ENCODE measurements at regions not wholly inside any gene's neighbourhood (a gene's known extent, or its start where the extent isn't known, plus 50 kb on each side); places are given as distances from the start of the nearest gene placed in this dataset.

DNA sequence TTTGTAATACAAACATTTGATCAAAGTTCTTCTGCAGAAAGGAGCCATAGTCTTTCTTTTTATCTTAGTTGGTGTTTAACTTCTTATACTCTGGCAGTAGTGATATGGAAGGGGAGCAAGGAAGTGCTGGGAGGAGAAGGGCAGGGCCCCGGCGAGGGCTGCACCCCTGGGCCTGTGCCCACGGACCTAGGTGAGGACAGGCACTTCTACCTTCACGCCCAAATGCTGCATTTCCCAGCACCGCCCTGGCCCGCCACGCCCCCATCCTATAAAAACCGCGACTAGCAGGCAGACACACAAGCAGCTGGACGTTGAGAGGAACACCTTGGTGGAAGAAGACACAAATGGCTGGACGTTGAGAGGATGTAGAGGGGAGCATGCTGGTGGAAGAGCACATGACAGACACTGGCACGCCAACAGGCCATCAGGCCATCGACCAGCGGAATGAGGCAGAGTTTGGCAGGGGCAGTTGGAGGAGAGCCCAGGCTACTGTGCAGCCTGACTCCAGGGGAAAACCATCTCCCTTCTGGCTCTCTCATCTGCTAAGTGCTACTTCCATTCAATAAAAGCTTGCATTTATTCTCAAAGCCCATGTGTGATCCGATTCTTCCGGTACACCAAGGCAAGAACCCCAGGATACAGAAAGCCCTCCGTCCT, 81.5 kb upstream of the C9orf72 start:
- H3K79me1 ChIP-seq (ENCODE audit: low read depth in 1 of 2, low read length in 2 of 2): no peaks in the 10 kb centered on the region
- in situ Hi-C loops (cut with MboI; ENCODE audit: low sequenced_read_pairs) (no loop called here), dilution Hi-C loops (cut with HindIII; ENCODE audit: low sequenced_read_pairs, unreplicated experiment) (no loop called here), intact Hi-C loops (cut with micrococcal nuclease) (no loop called here)
- H3K4ac ChIP-seq (ENCODE audit: low read depth, low read length): no peak overlapping the region
- H4K8ac ChIP-seq (ENCODE audit: low read depth in 2 of 2, low read length in 2 of 2): no peak overlapping the region
- no peaks in the 10 kb centered on the region for H3K27me3 ChIP-seq (ENCODE audit: control insufficient read depth, insufficient read depth, low read length)
- no peak overlapping the region for H3K4me2 ChIP-seq (ENCODE audit: low read depth, low read length)
- no peaks in the 10 kb centered on the region for H3K36me3 ChIP-seq (ENCODE audit: control insufficient read depth, insufficient read depth, low read length)
- H3K23ac ChIP-seq (ENCODE audit: low read depth, low read length): no peak overlapping the region
- ATAC-seq (ENCODE audit: low read depth) (no peak), DNase-seq (no peak)
- no peak overlapping the region for H2BK15ac ChIP-seq (ENCODE audit: low read depth, low read length)
- no peak overlapping the region for H2BK120ac ChIP-seq (ENCODE audit: low read depth, low read length)
- no peak overlapping the region for H3K18ac ChIP-seq (ENCODE audit: low read depth, low read length)
- H2AK9ac ChIP-seq (replicated peaks; ENCODE audit: low read depth, low read length, poor library complexity): peak overlapping the region; percentile 28
- H2BK5ac ChIP-seq (ENCODE audit: low read depth, low read length, poor library complexity, severe bottlenecking): no peak overlapping the region
- POLR2A ChIA-PET (ENCODE audit: unreplicated experiment): no interaction called here
- no peak overlapping the region for H3K56ac ChIP-seq (ENCODE audit: extremely low read depth, insufficient read depth, low read length)
- no peak for TF ChIP-seq BHLHE40 (IDR thresholded peaks at IDR 0.05; ENCODE audit: low read depth, low read length)
- TF ChIP-seq SMC3 (IDR thresholded peaks at IDR 0.05; ENCODE audit: low read depth, low read length): no peak
- no peak overlapping the region for H2AFZ ChIP-seq (replicated peaks; ENCODE audit: low read length, poor library complexity)
- H4K20me1 ChIP-seq (ENCODE audit: insufficient read depth, low read length): no peaks in the 10 kb centered on the region
- H4K5ac ChIP-seq (ENCODE audit: low read depth, low read length): no peak overlapping the region
- no peak overlapping the region for H3K27ac ChIP-seq (ENCODE audit: insufficient read depth, low read length)
- H3K9me1 ChIP-seq (ENCODE audit: insufficient read depth, low read length): no peaks in the 10 kb centered on the region
- no peaks in the 10 kb centered on the region for H3K4me1 ChIP-seq (ENCODE audit: control insufficient read depth, insufficient read depth, low read length)
- H2BK20ac ChIP-seq (ENCODE audit: low read depth, low read length): no peak overlapping the region
- BruUV-seq (replicated peaks): no TSS peak
- H3K9me3 ChIP-seq (ENCODE audit: control insufficient read depth, insufficient read depth, low read length): no peaks in the 10 kb centered on the region
- CTCF ChIA-PET: no interaction called here
- no peak overlapping the region for H3K4me3 ChIP-seq (ENCODE audit: insufficient read depth, low read depth, low read length)
- H3K14ac ChIP-seq (replicated peaks; ENCODE audit: low read depth, low read length): no peak overlapping the region
- H3K9ac ChIP-seq (ENCODE audit: low read depth, low read length): no peak overlapping the region
- WGBS, 2 experiments (ENCODE audit: extremely low coverage in 2 of 2, insufficient read length in 1 of 2): 20% methylated on average over 2 of the region's 17 CpGs; no CpG with 5 or more reads in 1 of the 2 experiments
- H4K91ac ChIP-seq (ENCODE audit: insufficient read depth, low read depth, low read length): no peak overlapping the region
- H2AK5ac ChIP-seq (ENCODE audit: low read depth, low read length): no peak overlapping the region
